Activated T-cell treated with anti-CD3 and anti-CD28 coated beads, Interleukin-2, amount 50 U/mL, for 72 hours (primary cell): ENCODE measurements at regions not wholly inside any gene's neighbourhood (a gene's known extent, or its start where the extent isn't known, plus 50 kb on each side); places are given as distances from the start of the nearest gene placed in this dataset.
A peak's percentile ranks its signal among the peaks of the same experiment; 100 is the strongest.
"Not testable (repeated sequence)": the region's sequence is repeated elsewhere in the genome, so short reads cannot be mapped to it uniquely, and the experiment has no call there.

Experiments
- ATAC-seq, 2 donors: fragments of 150-1000 bp; cut with Tn5 transposase; replicated peaks in 1 of 2; 2 replicates each; pipeline ENCODE4 v1.10.0; 2021; ENCODE audit warnings: moderate library complexity in 2 of 2, mild to moderate bottlenecking in 1 of 2
- DNase-seq, 2 donors: peaks; one replicate each; pipeline ENCODE4 v3.0.0; 2021 to 2022; ENCODE audit warnings: mixed read lengths in 1 of 2
- H3K27ac Mint-ChIP-seq: one replicate; pipeline ENCODE4 v1.8.0; 2022; ENCODE audit warnings: mild to moderate bottlenecking, moderate library complexity, mixed read lengths
- H3K27me3 Mint-ChIP-seq: one replicate; pipeline ENCODE4 v1.8.0; 2022; ENCODE audit warnings: low read depth, mixed read lengths
- H3K36me3 Mint-ChIP-seq, 2 donors: one replicate each; pipeline ENCODE4 v1.8.0; 2022; ENCODE audit warnings: mixed read lengths in 2 of 2, mild to moderate bottlenecking in 1 of 2; ENCODE audit not compliant: insufficient read depth in 2 of 2
- H3K4me1 Mint-ChIP-seq: one replicate; pipeline ENCODE4 v1.8.0; 2022; ENCODE audit warnings: low read depth, mixed read lengths
- H3K4me3 Mint-ChIP-seq, 2 donors: one replicate each; pipeline ENCODE4 v1.8.0; 2022; ENCODE audit warnings: mild to moderate bottlenecking in 2 of 2, mixed read lengths in 2 of 2, moderate library complexity in 2 of 2
- H3K9me3 Mint-ChIP-seq, 2 donors: one replicate each; pipeline ENCODE4 v1.8.0; 2022; ENCODE audit warnings: mixed read lengths in 2 of 2

- Mint-ChIP-seq H3K9me3 (peaks cover 0 to 3% of the 10 kb centered on the region in 2 donors), H3K27me3 (no peaks in the 10 kb centered on the region), H3K27ac (no peak overlapping the region), H3K36me3 (no peaks in the 10 kb centered on the region), H3K4me1 (no peaks in the 10 kb centered on the region), H3K4me3 (no peak overlapping the region)
- DNase-seq (no peak), ATAC-seq (no peak)
These were observed 152.9 kb upstream of the ANKRD55 start for GRCh38 chr5:56386046-56386445.

GRCh38 chr5:56384186-56384585, 151.1 kb upstream of the ANKRD55 start:
- Mint-ChIP-seq H3K4me3 (no peak overlapping the region), H3K27ac (no peak overlapping the region), H3K36me3 (peaks cover 0 to 4% of the 10 kb centered on the region in 2 donors), H3K9me3 (no peaks in the 10 kb centered on the region), H3K4me1 (peaks cover 7% of the 10 kb centered on the region), H3K27me3 (no peaks in the 10 kb centered on the region)
- DNase-seq (no peak), ATAC-seq (no peak)

- DNase-seq: no peak
- ATAC-seq: no peak
- Mint-ChIP-seq H3K4me3 (no peak overlapping the region), H3K9me3 (no peaks in the 10 kb centered on the region), H3K36me3 (peaks cover 0 to 4% of the 10 kb centered on the region in 2 donors), H3K27me3 (no peaks in the 10 kb centered on the region), H3K27ac (no peak overlapping the region), H3K4me1 (peaks cover 7% of the 10 kb centered on the region)
These were observed 150.6 kb upstream of the ANKRD55 start for GRCh38 chr5:56383761-56384160.

GRCh38 chr5:56382896-56383295, 149.8 kb upstream of the ANKRD55 start:
- H3K27ac Mint-ChIP-seq: no peak overlapping the region
- peaks cover 7% of the 10 kb centered on the region for H3K4me1 Mint-ChIP-seq
- no peaks in the 10 kb centered on the region for H3K9me3 Mint-ChIP-seq
- DNase-seq: no peak
- ATAC-seq: no peak
- no peak overlapping the region for H3K4me3 Mint-ChIP-seq
- peaks cover 0 to 4% of the 10 kb centered on the region in 2 donors for H3K36me3 Mint-ChIP-seq
- H3K27me3 Mint-ChIP-seq: no peaks in the 10 kb centered on the region

GRCh38 chr5:56377573-56377972, 144.4 kb upstream of the ANKRD55 start:
- H3K9me3 Mint-ChIP-seq: peaks cover 0 to 3% of the 10 kb centered on the region in 2 donors
- DNase-seq (no peak), ATAC-seq (no peak)
- peaks cover 0 to 6% of the 10 kb centered on the region in 2 donors for H3K36me3 Mint-ChIP-seq
- H3K4me3 Mint-ChIP-seq: no peak overlapping the region
- H3K4me1 Mint-ChIP-seq: peaks cover 7% of the 10 kb centered on the region
- no peaks in the 10 kb centered on the region for H3K27me3 Mint-ChIP-seq
- no peak overlapping the region for H3K27ac Mint-ChIP-seq

- Mint-ChIP-seq H3K9me3 (peaks cover 0 to 3% of the 10 kb centered on the region in 2 donors), H3K4me3 (no peak overlapping the region), H3K27me3 (no peaks in the 10 kb centered on the region), H3K4me1 (peaks cover 7% of the 10 kb centered on the region), H3K27ac (no peak overlapping the region), H3K36me3 (peaks cover 0 to 10% of the 10 kb centered on the region in 2 donors)
- DNase-seq: no peak
- ATAC-seq: no peak
These were observed 143.0 kb upstream of the ANKRD55 start for GRCh38 chr5:56376128-56376527.

- no peaks in the 10 kb centered on the region for H3K27me3 Mint-ChIP-seq
- no peaks in the 10 kb centered on the region for H3K4me1 Mint-ChIP-seq
- ATAC-seq (no peak), DNase-seq (no peak)
- peaks cover 0 to 3% of the 10 kb centered on the region in 2 donors for H3K9me3 Mint-ChIP-seq
- H3K36me3 Mint-ChIP-seq: peaks cover 0 to 8% of the 10 kb centered on the region in 2 donors
- H3K4me3 Mint-ChIP-seq: no peak overlapping the region
- no peak overlapping the region for H3K27ac Mint-ChIP-seq
These were observed 141.9 kb upstream of the ANKRD55 start for GRCh38 chr5:56375011-56375410.

GRCh38 chr5:56372491-56372890, 139.4 kb upstream of the ANKRD55 start:
- H3K36me3 Mint-ChIP-seq, H3K27me3 Mint-ChIP-seq, H3K27ac Mint-ChIP-seq, H3K4me3 Mint-ChIP-seq, ATAC-seq, H3K9me3 Mint-ChIP-seq, DNase-seq, H3K4me1 Mint-ChIP-seq: not testable (repeated sequence)

- ATAC-seq: no peak
- Mint-ChIP-seq H3K4me3 (no peak overlapping the region), H3K27me3 (no peaks in the 10 kb centered on the region), H3K36me3 (peaks cover 0 to 4% of the 10 kb centered on the region in 2 donors), H3K27ac (no peak overlapping the region), H3K9me3 (no peaks in the 10 kb centered on the region), H3K4me1 (no peaks in the 10 kb centered on the region)
- DNase-seq: no peak
These were observed 136.3 kb upstream of the ANKRD55 start for GRCh38 chr5:56369361-56369811.

GRCh38 chr5:56367748-56368147, 134.6 kb upstream of the ANKRD55 start:
- Mint-ChIP-seq H3K36me3 (peaks cover 3 to 4% of the 10 kb centered on the region in 2 donors), H3K27ac (no peak overlapping the region), H3K4me3 (no peak overlapping the region), H3K27me3 (no peaks in the 10 kb centered on the region), H3K9me3 (peaks cover 4 to 5% of the 10 kb centered on the region in 2 donors), H3K4me1 (no peaks in the 10 kb centered on the region)
- DNase-seq (no peak), ATAC-seq (no peak)

- H3K4me1 Mint-ChIP-seq: no peaks in the 10 kb centered on the region
- peaks cover 4 to 6% of the 10 kb centered on the region in 2 donors for H3K9me3 Mint-ChIP-seq
- H3K4me3 Mint-ChIP-seq: no peak overlapping the region
- ATAC-seq (no peak), DNase-seq (no peak)
- peak overlapping the region; percentile 22 for H3K27ac Mint-ChIP-seq
- H3K27me3 Mint-ChIP-seq: no peaks in the 10 kb centered on the region
- H3K36me3 Mint-ChIP-seq: peaks cover 3 to 4% of the 10 kb centered on the region in 2 donors
These were observed 133.9 kb upstream of the ANKRD55 start for GRCh38 chr5:56366986-56367385.

- no peaks in the 10 kb centered on the region for H3K27me3 Mint-ChIP-seq
- no peak for DNase-seq
- H3K36me3 Mint-ChIP-seq: peaks cover 3% of the 10 kb centered on the region in 2 donors
- H3K4me3 Mint-ChIP-seq: no peak overlapping the region
- H3K9me3 Mint-ChIP-seq: peaks cover 6% of the 10 kb centered on the region in 2 donors
- H3K27ac Mint-ChIP-seq: no peak overlapping the region
- ATAC-seq: no peak
- peaks cover 13% of the 10 kb centered on the region for H3K4me1 Mint-ChIP-seq
These were observed 128.3 kb upstream of the ANKRD55 start for GRCh38 chr5:56361398-56361797.

GRCh38 chr5:56360816-56361215, 127.7 kb upstream of the ANKRD55 start:
- H3K9me3 Mint-ChIP-seq: peaks cover 6% of the 10 kb centered on the region in 2 donors
- DNase-seq: no peak
- H3K27ac Mint-ChIP-seq: no peak overlapping the region
- H3K36me3 Mint-ChIP-seq: peaks cover 3% of the 10 kb centered on the region in 2 donors
- no peak overlapping the region for H3K4me3 Mint-ChIP-seq
- no peaks in the 10 kb centered on the region for H3K27me3 Mint-ChIP-seq
- no peak for ATAC-seq
- peaks cover 13% of the 10 kb centered on the region for H3K4me1 Mint-ChIP-seq
